ENCODE measurements at regions not wholly inside any gene's neighbourhood (a gene's known extent, or its start where the extent isn't known, plus 50 kb on each side); places are given as distances from the start of the nearest gene placed in this dataset.

- no peak for DNase-seq
Observed at GRCh38 chr20:42020316-42020715, 402.1 kb upstream of the CHD6 start.

- DNase-seq: no peak
Observed at GRCh38 chr20:42018979-42019378, 400.8 kb upstream of the CHD6 start.

- DNase-seq: no peak
Observed at GRCh38 chr20:42010090-42010489, 391.9 kb upstream of the CHD6 start.

- DNase-seq: no peak
Observed at GRCh38 chr20:42007251-42007650, 389.1 kb upstream of the CHD6 start.

DNA sequence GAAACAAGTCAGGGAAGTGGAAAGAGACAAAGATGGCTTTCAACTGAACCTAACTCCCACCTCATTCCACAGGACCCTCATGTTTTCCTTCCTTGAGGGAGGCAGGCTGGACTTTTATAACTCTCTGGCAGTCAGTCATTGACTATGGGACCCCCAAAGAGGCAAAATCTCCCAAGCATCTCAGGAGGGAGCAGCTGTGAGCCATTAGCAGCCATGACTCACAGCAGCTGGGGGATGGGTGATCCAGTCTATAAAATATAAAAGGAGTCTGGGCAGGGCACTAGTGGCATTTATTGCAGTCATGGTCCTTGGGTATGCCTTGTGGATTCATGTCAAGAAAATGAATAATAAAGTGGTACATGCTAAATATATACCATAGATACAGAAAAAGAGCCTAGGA, 387.0 kb upstream of the CHD6 start:
- DNase-seq: no peak

- no peak for DNase-seq
Observed at GRCh38 chr20:42003380-42003779, 385.2 kb upstream of the CHD6 start.

DNA sequence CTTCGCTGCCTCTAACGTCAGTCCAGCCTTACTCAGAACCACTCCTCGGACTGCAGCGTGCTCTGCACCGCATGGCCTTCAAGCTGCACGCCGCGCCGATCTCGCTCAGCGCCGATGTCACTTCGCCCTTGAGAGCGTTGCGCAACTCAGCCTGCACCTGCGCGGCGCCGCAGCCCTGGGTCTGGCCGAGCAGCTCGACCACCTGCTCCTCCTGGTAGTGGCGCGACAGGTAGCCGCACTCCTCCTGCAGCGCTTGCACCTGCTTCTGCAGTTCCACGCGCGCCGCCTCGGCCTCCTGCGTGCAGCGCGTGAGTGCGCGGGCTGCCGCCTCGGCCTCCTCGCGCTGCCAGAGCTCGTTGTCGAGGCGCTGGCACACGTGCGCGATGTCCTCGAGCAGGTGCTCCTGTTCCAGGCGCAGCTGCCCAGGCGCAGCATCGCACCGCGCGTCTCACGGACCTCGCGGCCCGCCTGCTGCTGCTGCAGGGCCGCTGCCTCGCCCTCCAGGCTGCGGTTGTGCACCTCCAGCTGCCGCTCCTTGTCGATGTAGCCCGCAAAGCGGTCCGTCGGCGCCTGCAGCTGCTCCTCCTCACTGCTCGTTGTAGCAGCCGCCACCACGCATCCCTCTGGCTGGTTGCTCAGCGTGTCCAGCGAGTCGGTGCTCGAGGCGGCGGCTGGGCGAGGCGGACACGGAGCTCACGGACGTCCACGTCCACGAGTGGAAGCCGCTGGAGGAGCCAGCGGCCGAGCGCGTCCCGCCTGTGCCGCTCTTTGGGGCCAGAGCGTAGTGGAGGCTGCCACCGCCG, 380.6 kb upstream of the CHD6 start:
- DNase-seq: no peak

GRCh38 chr20:41996951-41997350, 378.8 kb upstream of the CHD6 start:
- DNase-seq: no peak

DNA sequence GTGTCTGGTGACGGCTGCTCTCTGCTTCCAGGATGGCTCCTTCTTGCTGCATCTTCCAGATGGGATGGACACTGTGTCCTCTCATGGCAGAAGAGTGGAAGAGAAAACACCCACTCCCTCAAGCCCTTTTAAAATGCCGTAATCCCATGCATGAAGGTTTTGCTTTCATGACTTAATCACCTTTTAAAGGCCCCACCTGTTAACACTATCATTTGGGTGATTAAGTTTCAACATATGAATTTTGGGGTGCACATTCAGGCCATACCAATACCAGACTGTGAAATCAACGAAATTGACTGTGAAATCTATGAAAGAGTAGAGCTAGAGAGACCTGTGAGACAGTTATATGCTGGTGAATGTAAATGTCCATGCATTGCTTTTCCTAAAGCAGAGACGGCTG, 374.3 kb upstream of the CHD6 start:
- DNase-seq: no peak

- DNase-seq: no peak
Observed at GRCh38 chr20:41991412-41991811, 373.2 kb upstream of the CHD6 start.

- DNase-seq: no peak
Observed at GRCh38 chr20:41989935-41990635, 371.9 kb upstream of the CHD6 start.

DNA sequence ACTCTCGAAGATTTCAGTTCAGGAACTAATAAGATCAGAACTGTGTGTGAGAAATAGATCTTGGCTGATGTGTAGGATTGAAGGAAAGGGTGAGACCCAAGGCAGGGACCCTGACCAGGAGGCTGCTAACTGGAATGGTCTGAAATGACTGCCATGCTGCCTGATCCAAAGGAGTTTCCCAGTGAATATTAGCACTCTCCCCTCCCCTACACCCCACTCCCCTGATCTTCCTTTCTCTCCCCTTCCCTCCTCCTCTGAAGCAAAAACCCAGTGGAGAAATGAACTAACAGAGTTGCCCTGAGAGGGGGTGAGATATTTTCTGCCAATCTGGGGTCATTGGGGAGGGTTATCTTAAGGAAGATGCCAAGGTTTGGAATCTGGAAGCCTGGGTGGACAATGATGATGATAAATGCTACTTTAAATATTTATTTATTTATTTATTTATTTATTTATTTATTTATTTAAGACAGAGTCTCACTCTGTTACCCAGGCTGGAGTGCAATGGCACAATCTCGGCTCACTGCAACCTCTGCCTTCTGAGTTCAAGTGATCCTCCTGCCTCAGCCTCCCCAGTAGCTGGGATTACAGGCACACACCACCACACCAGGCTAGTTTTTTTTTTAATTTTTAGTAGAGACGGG, 371.0 kb upstream of the CHD6 start:
- DNase-seq: no peak

DNA sequence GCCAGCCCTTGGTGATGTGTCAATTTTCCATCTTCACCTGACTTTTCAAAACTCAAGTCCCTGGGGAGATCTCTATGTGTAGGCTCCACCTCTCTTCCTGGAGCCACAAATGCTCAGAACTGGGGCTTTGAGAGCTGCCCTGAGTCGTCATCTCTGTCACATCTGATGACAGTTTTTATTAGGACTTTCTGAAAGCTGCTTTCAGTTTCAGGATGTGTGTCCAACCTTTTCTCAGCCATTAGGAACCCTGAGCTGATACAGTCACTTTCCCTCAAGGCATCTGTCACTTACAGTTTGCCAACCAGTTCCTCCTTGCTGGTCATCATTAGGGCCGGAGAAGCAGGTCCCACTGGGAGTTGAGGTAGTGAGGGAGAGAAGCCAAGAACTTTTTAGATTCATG, 365.9 kb upstream of the CHD6 start:
- DNase-seq: no peak

DNA sequence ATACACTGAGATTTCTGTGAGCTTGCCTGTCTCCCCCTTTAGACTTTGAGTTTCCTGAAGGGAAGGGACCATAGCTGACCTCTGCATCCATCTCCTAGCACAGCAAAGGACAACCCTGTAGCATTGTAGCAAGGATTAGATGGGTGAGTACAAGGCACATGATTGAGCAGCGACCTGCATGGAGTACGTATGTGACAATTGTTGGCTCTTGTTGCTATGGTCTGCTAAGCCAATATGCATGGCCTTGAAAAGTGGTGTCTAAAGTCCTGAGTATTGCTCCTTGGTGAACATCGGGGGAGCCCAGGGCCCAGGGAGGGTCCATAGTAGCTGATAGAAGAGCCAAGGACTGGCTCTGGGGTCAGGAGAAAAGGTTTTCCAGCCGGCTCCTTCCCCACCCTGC, 365.0 kb upstream of the CHD6 start:
- DNase-seq: no peak

DNA sequence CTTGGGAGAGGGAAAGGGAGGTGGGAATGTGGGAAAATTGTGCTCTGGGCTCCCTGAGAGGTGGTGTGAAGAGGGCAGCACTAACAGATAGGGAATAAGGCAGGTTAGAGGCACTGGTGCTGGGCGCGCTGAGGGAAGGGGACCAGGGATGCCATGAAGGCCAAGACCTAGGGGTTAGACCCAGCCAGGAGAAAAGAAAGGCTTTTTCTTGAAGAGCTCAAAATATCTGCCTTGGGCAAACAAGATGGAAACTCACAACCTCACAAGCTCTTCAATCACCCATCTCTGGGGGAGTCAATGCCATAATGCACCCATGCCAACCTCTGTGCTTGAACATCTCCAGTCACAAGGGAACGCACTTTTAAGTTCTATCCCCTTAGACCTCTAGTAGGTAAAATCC, 363.6 kb upstream of the CHD6 start:
- DNase-seq: no peak

GRCh38 chr20:41978875-41979274, 360.7 kb upstream of the CHD6 start:
- no peak for DNase-seq

DNA sequence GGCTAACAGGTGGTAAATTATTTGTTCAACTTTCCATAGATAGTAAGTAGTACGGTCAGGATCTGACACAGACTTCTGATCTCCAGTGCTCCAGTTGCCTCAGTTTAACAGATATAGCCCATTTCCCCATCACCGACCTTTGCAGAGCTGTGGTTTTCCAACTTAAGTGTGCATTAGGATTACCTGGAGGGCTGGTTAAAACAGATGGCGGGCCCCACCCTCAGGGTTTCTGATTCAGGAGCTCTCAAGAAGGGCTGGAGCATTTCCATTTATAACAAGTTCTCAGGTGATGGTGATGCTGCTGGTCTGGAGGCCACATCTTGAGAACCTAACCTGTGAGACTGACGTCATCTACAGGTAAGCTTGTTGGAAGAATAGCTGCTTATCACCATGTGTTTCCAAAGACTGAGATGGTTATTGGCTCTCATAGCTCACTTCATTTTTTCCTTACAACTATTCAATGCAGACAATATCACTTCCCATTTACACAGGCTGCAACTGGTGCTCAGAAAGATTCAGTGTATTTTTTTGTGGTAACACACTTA, 360.1 kb upstream of the CHD6 start:
- no peak for DNase-seq

DNA sequence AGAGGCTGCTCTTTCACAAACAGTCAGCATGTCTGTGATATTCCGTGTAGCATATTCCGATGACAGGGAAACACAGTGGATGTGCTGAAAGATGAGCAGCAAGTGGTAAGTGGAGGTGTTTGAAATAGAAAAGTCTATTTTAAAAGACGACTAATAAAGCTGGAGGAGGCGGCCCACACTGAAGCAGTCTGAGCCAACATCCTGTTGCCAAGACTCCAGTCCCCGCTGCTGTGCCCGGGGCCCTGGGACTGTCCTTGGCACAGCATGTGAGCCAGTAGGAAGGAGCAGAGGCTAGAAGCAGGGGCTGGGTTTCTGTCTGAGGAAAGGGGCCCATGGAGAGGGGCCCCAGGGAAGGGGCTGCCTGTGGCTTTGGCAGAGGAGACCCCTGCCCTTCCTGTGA, 351.5 kb upstream of the CHD6 start:
- DNase-seq: no peak

- no peak for DNase-seq
Observed at GRCh38 chr20:41960166-41960565, 342.0 kb upstream of the CHD6 start.

DNA sequence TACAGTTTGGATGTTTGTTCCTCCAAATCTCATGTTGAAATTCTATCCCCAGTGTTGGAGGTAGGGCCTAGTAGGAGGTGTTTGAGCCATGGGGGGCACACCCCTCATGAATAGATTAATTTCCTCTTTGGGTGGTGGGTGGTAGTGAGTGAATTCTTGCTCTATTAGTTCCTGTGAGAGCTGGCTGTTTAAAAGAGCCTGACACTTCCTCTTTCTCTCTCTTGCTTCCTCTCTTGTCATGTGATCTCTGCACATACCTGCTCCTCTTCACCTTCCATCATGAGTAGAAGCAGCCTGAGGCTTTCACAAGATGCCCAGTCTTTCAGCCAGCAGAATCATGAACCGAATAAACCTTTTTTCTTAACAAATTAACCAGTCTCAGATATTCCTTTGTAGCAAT, 340.2 kb upstream of the CHD6 start:
- no peak for DNase-seq

DNA sequence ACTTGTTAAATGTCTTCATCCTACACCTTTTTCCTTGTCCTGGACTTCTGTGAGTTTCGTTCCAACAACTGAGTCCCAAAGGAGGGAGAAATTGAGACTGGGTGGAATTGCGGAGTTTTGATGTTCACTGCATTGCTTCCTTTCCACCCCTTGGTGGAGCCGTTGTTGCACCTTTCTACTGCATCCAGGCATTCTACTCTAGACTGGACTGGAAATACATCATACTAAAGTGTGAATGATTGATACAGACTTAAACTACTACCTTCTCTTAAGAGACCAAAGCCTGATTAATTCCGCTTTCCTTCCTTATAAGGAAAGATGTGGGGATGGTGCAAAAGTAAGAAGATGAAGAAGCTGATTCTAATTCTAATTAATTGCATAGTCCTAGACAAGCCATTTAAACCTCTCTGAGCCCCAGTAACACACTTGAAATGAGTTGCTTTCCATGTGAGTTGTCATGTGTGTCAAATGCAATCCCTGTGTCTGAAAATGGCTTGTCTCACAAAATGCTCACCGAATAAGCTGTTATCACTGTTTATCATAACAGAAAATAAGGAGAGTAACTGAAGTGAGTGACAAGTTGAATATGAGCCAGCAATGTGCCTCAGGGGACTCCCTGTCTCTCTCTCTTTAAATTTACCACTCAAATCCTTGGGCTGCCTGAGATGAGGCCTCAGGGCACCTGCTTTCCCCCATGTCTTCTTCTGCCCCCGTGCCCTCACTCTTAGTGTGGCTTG, 338.3 kb upstream of the CHD6 start:
- no peak for DNase-seq

GRCh38 chr20:41952166-41952565, 334.0 kb upstream of the CHD6 start:
- DNase-seq: no peak

DNA sequence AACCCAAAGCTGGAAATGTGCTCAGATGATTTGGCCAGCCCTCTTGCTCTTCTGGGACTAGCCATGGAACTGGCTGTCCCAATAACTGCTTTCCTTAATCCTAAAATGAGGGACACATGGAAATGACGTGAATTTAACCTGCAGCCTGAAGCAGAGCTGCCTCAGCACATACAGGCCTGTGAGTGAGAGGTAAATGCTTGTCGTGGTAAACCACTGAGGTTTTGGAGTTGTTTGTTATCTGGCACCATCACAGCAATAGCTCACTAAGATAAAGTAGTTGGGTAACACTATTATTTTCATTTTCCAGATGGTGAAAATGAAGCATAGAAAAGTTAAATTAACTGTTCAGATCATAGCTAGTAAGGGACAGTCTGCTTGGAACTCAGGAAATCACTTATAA, 333.4 kb upstream of the CHD6 start:
- DNase-seq: no peak
